Left lung (tissue), 4 donors: ENCODE measurements at regions not wholly inside any gene's neighbourhood (a gene's known extent, or its start where the extent isn't known, plus 50 kb on each side); places are given as distances from the start of the nearest gene placed in this dataset.

Experiments used
- ATAC-seq: fragments of 200-7000 bp; cut with Tn5 transposase; one replicate; pipeline ENCODE4 v1.9.1; 2020; ENCODE audit warnings: moderate library complexity
- DNase-seq, 4 donors: peaks; one replicate each; pipeline ENCODE4 v3.0.0-alpha.2; 2013 to 2020
- H3K27ac ChIP-seq, 2 donors: fragments of 200-600 bp; sonication (generic) in 1 of 2; one replicate each; pipeline versions ENCODE4 v1.5.0 to v1.8.0; 2020 to 2021
- H3K27me3 ChIP-seq, 2 donors: fragments of 200-600 bp; sonication (generic) in 1 of 2; one replicate each; pipeline versions ENCODE4 v1.5.0 to v1.8.0; 2020 to 2021
- H3K36me3 ChIP-seq, 2 donors: fragments of 200-600 bp; sonication (generic) in 1 of 2; one replicate each; pipeline versions ENCODE4 v1.5.0 to v1.8.0; 2020 to 2021
- H3K4me1 ChIP-seq, 2 donors: fragments of 200-600 bp; one replicate each; pipeline ENCODE4 v1.8.0; 2021
- H3K4me3 ChIP-seq, 2 donors: fragments of 200-600 bp; sonication (generic) in 1 of 2; one replicate each; pipeline versions ENCODE4 v1.5.0 to v1.8.0; 2020 to 2021; ENCODE audit warnings: mild to moderate bottlenecking in 1 of 2
- H3K9me3 ChIP-seq, 2 donors: fragments of 200-600 bp; sonication (generic) in 1 of 2; one replicate each; pipeline versions ENCODE4 v1.5.0 to v1.8.0; 2020 to 2021
- CTCF ChIP-seq, 2 donors: fragments of 200-600 bp; sonication (generic) in 1 of 2; IDR thresholded peaks; one replicate each; pipeline versions ENCODE4 v1.5.0 to v1.8.0; 2021; ENCODE audit warnings: antibody characterized with exemption in 2 of 2
- intact Hi-C, 2 donors: fragments of 100-400 bp; cut with DNase I; formaldehyde crosslinking; loops; one replicate each; pipeline versions ENCODE4 v1.11.2 to v1.14.2; 2022
- donor health status: DM: no; HTN: yes; CAD: no.
- donor health status: DM: no; HTN: no; CAD: no.

- ATAC-seq (peak; percentile 68), DNase-seq (peak in 3 of 4 donors; percentile 38 to 80 (median 64))
- intact Hi-C loops, result no loop called here
- no peaks in the 10 kb centered on the region for H3K27me3 ChIP-seq
- no peak for TF ChIP-seq CTCF (IDR thresholded peaks at IDR 0.05)
- peak overlapping the region; percentile 1 to 29 for H3K27ac ChIP-seq
- H3K4me1 ChIP-seq, result no peaks in the 10 kb centered on the region
- no peaks in the 10 kb centered on the region for H3K9me3 ChIP-seq
- H3K36me3 ChIP-seq, result no peaks in the 10 kb centered on the region
- no peak overlapping the region for H3K4me3 ChIP-seq
These were observed 166.1 kb upstream of the E2F7 start for GRCh38 chr12:77231501-77231918.

GRCh38 chr12:77229640-77230442 lies 164.5 kb upstream of the E2F7 start:
- intact Hi-C loops, result no loop called here
- ATAC-seq (no peak), DNase-seq (no peak)
- H3K27ac ChIP-seq, result no peak overlapping the region
- H3K4me1 ChIP-seq, result no peaks in the 10 kb centered on the region
- no peak for TF ChIP-seq CTCF (IDR thresholded peaks at IDR 0.05)
- no peak overlapping the region for H3K4me3 ChIP-seq
- H3K9me3 ChIP-seq, result no peaks in the 10 kb centered on the region
- H3K27me3 ChIP-seq, result no peaks in the 10 kb centered on the region
- no peaks in the 10 kb centered on the region for H3K36me3 ChIP-seq

- Histone ChIP-seq H3K27me3 (no peaks in the 10 kb centered on the region), H3K4me1 (no peaks in the 10 kb centered on the region), H3K9me3 (no peaks in the 10 kb centered on the region), H3K36me3 (no peaks in the 10 kb centered on the region), H3K4me3 (no peak overlapping the region), H3K27ac (no peak overlapping the region)
- TF ChIP-seq CTCF (IDR thresholded peaks at IDR 0.05), result no peak
- ATAC-seq, result no peak
- no peak for DNase-seq
- intact Hi-C loops, result no loop called here
These were observed 163.0 kb upstream of the E2F7 start for GRCh38 chr12:77228376-77228775.

GRCh38 chr12:77226368-77226767 lies 161.0 kb upstream of the E2F7 start:
- Histone ChIP-seq H3K27ac (no peak overlapping the region), H3K9me3 (no peaks in the 10 kb centered on the region), H3K4me1 (no peaks in the 10 kb centered on the region), H3K36me3 (no peaks in the 10 kb centered on the region), H3K27me3 (no peaks in the 10 kb centered on the region), H3K4me3 (no peak overlapping the region)
- ATAC-seq (no peak), DNase-seq (no peak)
- intact Hi-C loops, result no loop called here
- no peak for TF ChIP-seq CTCF (IDR thresholded peaks at IDR 0.05)

- intact Hi-C loops, result no loop called here
These were observed 160.0 kb upstream of the E2F7 start for GRCh38 chr12:77225373-77225772.

More at GRCh38 chr12:77225373-77225772, 160.0 kb upstream of the E2F7 start:
- no peaks in the 10 kb centered on the region for H3K36me3 ChIP-seq
- H3K4me3 ChIP-seq, result no peak overlapping the region
- H3K27me3 ChIP-seq, result no peaks in the 10 kb centered on the region
- no peak overlapping the region for H3K27ac ChIP-seq
- ATAC-seq (no peak), DNase-seq (no peak)
- H3K9me3 ChIP-seq, result no peaks in the 10 kb centered on the region
- TF ChIP-seq CTCF (IDR thresholded peaks at IDR 0.05), result no peak
- H3K4me1 ChIP-seq, result no peaks in the 10 kb centered on the region
